OCI-LY7 (cell line): ENCODE measurements at regions not wholly inside any gene's neighbourhood (a gene's known extent, or its start where the extent isn't known, plus 50 kb on each side); places are given as distances from the start of the nearest gene placed in this dataset.

Experiments
- BruUV-seq: library from RNA; stranded (reverse); fragments of 400-500 nt; replicated peaks from 2 replicates; lab custom pipeline; 2021; lab: Mats Ljungman, UMichigan
- CTCF ChIA-PET: fragments of 300-600 bp; sonication (Branson Sonifier 250); formaldehyde crosslinking; loops from one replicate; lab custom pipeline; 2022; ENCODE audit warnings: antibody characterized with exemption; ENCODE audit not compliant: unreplicated experiment; lab: Charles Lee
- POLR2A ChIA-PET: fragments of 300-600 bp; sonication (Branson Sonifier 250); formaldehyde crosslinking; loops from one replicate; lab custom pipeline; 2022; ENCODE audit warnings: antibody characterized with exemption; lab: Charles Lee
- DNase-seq: peaks from one replicate; pipeline ENCODE4 v3.0.0-alpha.2; 2015; ENCODE audit warnings: low spot score
- H2AFZ ChIP-seq: fragments of 200-600 bp; sonication (generic), shearing (Covaris generic); 2 replicates; pipeline ENCODE4 v1.6.1; 2014; ENCODE audit warnings: mild to moderate bottlenecking, antibody characterized with exemption, low read length, moderate library complexity
- H3K27ac ChIP-seq: fragments of 200-600 bp; sonication (generic); 2 replicates; pipeline ENCODE4 v1.5.1; 2014; ENCODE audit warnings: mixed run types, low read depth, mild to moderate bottlenecking, moderate library complexity, low read length, inconsistent platforms; ENCODE audit not compliant: poor library complexity, severe bottlenecking
- H3K36me3 ChIP-seq: fragments of 200-600 bp; sonication (generic); 2 replicates; pipeline ENCODE4 v1.6.1; 2014; ENCODE audit warnings: mild to moderate bottlenecking, antibody characterized with exemption, low read length, moderate library complexity, mixed read lengths; ENCODE audit not compliant: insufficient read depth
- H3K4me1 ChIP-seq: fragments of 200-600 bp; sonication (generic); 2 replicates; pipeline ENCODE4 v1.5.1; 2014; ENCODE audit warnings: mild to moderate bottlenecking, low read length; ENCODE audit not compliant: insufficient read depth, poor library complexity, severe bottlenecking
- H3K4me2 ChIP-seq: fragments of 200-600 bp; sonication (generic); 2 replicates; pipeline ENCODE4 v1.6.1; 2014; ENCODE audit warnings: mild to moderate bottlenecking, low read length
- H3K4me3 ChIP-seq: fragments of 200-600 bp; sonication (generic); 2 replicates; pipeline ENCODE4 v1.5.1; 2014; ENCODE audit warnings: mild to moderate bottlenecking, low read depth, low read length; ENCODE audit not compliant: poor library complexity, severe bottlenecking
- H3K79me2 ChIP-seq: fragments of 200-600 bp; sonication (generic); 2 replicates; pipeline ENCODE4 v1.6.1; 2016; ENCODE audit warnings: low read depth, mild to moderate bottlenecking, low read length, moderate library complexity, mixed read lengths; ENCODE audit not compliant: insufficient read depth
- H3K9me2 ChIP-seq: fragments of 200-600 bp; sonication (generic); 2 replicates; pipeline ENCODE4 v1.6.1; 2016; ENCODE audit warnings: mild to moderate bottlenecking, low read length, mixed read lengths; ENCODE audit not compliant: insufficient read depth
- H3K9me3 ChIP-seq: fragments of 200-600 bp; sonication (generic); 2 replicates; pipeline ENCODE4 v1.6.1; 2014; ENCODE audit warnings: mild to moderate bottlenecking, mixed run types, low read length, mixed read lengths
- H4K20me1 ChIP-seq: fragments of 200-600 bp; sonication (generic); 2 replicates; pipeline ENCODE4 v1.6.1; 2014; ENCODE audit warnings: mild to moderate bottlenecking, antibody characterized with exemption, low read length, moderate library complexity, mixed read lengths; ENCODE audit not compliant: insufficient read depth
- CTCF ChIP-seq: fragments of 200-600 bp; sonication (generic); conservative IDR thresholded peaks from 2 replicates; pipeline ENCODE4 v1.5.1; 2014; ENCODE audit warnings: mild to moderate bottlenecking, antibody characterized with exemption, low read length, moderate library complexity, mixed read lengths
- EZH2phosphoT487 ChIP-seq: fragments of 200-600 bp; sonication (generic); IDR thresholded peaks from 2 replicates; pipeline ENCODE4 v1.6.1; 2018; ENCODE audit warnings: low read depth, borderline replicate concordance, mild to moderate bottlenecking, mixed run types, antibody characterized with exemption, low read length, moderate library complexity, mixed read lengths
- intact Hi-C: fragments of 100-400 bp; cut with micrococcal nuclease; formaldehyde crosslinking; loops from one replicate; pipeline ENCODE4 v1.10.0; 2022; ENCODE audit not compliant: unreplicated experiment

- no peaks in the 10 kb centered on the region for H4K20me1 ChIP-seq
- DNase-seq = no peak
- no peak overlapping the region for H3K4me2 ChIP-seq
- no peaks in the 10 kb centered on the region for H3K4me1 ChIP-seq
- H3K4me3 ChIP-seq = no peak overlapping the region
- CTCF ChIA-PET = no interaction called here
- no TSS peak for BruUV-seq
- no peak overlapping the region for H2AFZ ChIP-seq
- no peaks in the 10 kb centered on the region for H3K79me2 ChIP-seq
- no peak overlapping the region for H3K27ac ChIP-seq
- TF ChIP-seq EZH2phosphoT487 (no peak), CTCF (no peak)
- intact Hi-C loops = no loop called here
- POLR2A ChIA-PET = interaction anchor here (0.6 to 1.1 kb wide), 3 partner anchors 12 to 1593 kb away, joined by 4 to 5 read pairs (median 4); no protein-coding TSS in a partner anchor
- H3K36me3 ChIP-seq = no peaks in the 10 kb centered on the region
- no peaks in the 10 kb centered on the region for H3K9me2 ChIP-seq
- H3K9me3 ChIP-seq = no peaks in the 10 kb centered on the region
These were observed 129.3 kb upstream of the CCDC150 start for GRCh38 chr2:196510246-196510645.

- Histone ChIP-seq H3K27ac (no peak overlapping the region), H3K79me2 (no peaks in the 10 kb centered on the region), H3K4me2 (no peak overlapping the region), H3K4me1 (no peaks in the 10 kb centered on the region), H3K9me2 (no peaks in the 10 kb centered on the region), H4K20me1 (no peaks in the 10 kb centered on the region), H3K4me3 (no peak overlapping the region), H3K36me3 (no peaks in the 10 kb centered on the region), H2AFZ (no peak overlapping the region), H3K9me3 (no peaks in the 10 kb centered on the region)
- POLR2A ChIA-PET = interaction anchor here (1.0 to 1.1 kb wide), 2 partner anchors 13 to 23 kb away, joined by 4 to 5 read pairs; no protein-coding TSS in a partner anchor
- CTCF ChIA-PET = no interaction called here
- TF ChIP-seq EZH2phosphoT487 (no peak), CTCF (no peak)
- BruUV-seq = no TSS peak
- intact Hi-C loops = no loop called here
- no peak for DNase-seq
These were observed 128.0 kb upstream of the CCDC150 start for GRCh38 chr2:196511258-196512168.
